Glomerular visceral epithelial cell (primary cell): ENCODE measurements at regions not wholly inside any gene's neighbourhood (a gene's known extent, or its start where the extent isn't known, plus 50 kb on each side); places are given as distances from the start of the nearest gene placed in this dataset.
A peak's percentile ranks its signal among the peaks of the same experiment; 100 is the strongest.
"Not testable (repeated sequence)": the region's sequence is repeated elsewhere in the genome, so short reads cannot be mapped to it uniquely, and the experiment has no call there.

ENCODE experiments used
- DNase-seq: peaks from one replicate; pipeline ENCODE4 v3.0.0-alpha.2; 2016; ENCODE audit errors: extremely low spot score

GRCh38 chr7:85891900-85892299 lies 705.0 kb upstream of the SEMA3D start:
- DNase-seq, result not testable (repeated sequence)

GRCh38 chr7:85890244-85890811 lies 703.5 kb upstream of the SEMA3D start:
- DNase-seq, result peak; percentile 28

- DNase-seq, result no peak
Measured at GRCh38 chr7:85887133-85887532, 700.3 kb upstream of the SEMA3D start.

GRCh38 chr7:85882335-85882734 lies 695.5 kb upstream of the SEMA3D start:
- DNase-seq, result no peak

- no peak for DNase-seq
Measured at GRCh38 chr7:85875398-85875797, 688.5 kb upstream of the SEMA3D start.

GRCh38 chr7:85866540-85866939 lies 679.7 kb upstream of the SEMA3D start:
- no peak for DNase-seq

- peak; percentile 39 for DNase-seq
Measured at GRCh38 chr7:85851571-85852193, 664.8 kb upstream of the SEMA3D start.

GRCh38 chr7:85850381-85850780 lies 663.5 kb upstream of the SEMA3D start:
- no peak for DNase-seq

GRCh38 chr7:85840554-85840953 lies 653.7 kb upstream of the SEMA3D start:
- DNase-seq, result no peak

- no peak for DNase-seq
Measured at GRCh38 chr7:85833066-85833465, 646.2 kb upstream of the SEMA3D start.

GRCh38 chr7:85830982-85831381 lies 644.1 kb upstream of the SEMA3D start:
- no peak for DNase-seq

- DNase-seq, result peak; percentile 9
Measured at GRCh38 chr7:85829817-85830432, 643.1 kb upstream of the SEMA3D start.

GRCh38 chr7:85829176-85829575 lies 642.3 kb upstream of the SEMA3D start:
- DNase-seq, result no peak

GRCh38 chr7:85828614-85829013 lies 641.8 kb upstream of the SEMA3D start:
- no peak for DNase-seq

- no peak for DNase-seq
Measured at GRCh38 chr7:85823396-85824080, 636.7 kb upstream of the SEMA3D start.

- DNase-seq, result no peak
Measured at GRCh38 chr7:85821926-85822325, 635.1 kb upstream of the SEMA3D start.

GRCh38 chr7:85820702-85821443 lies 634.0 kb upstream of the SEMA3D start:
- DNase-seq, result no peak

GRCh38 chr7:85815526-85815925 lies 628.7 kb upstream of the SEMA3D start:
- no peak for DNase-seq

- no peak for DNase-seq
Measured at GRCh38 chr7:85806321-85806720, 619.5 kb upstream of the SEMA3D start.

- no peak for DNase-seq
Measured at GRCh38 chr7:85805656-85806055, 618.8 kb upstream of the SEMA3D start.

- DNase-seq, result no peak
Measured at GRCh38 chr7:85805249-85805648, 618.4 kb upstream of the SEMA3D start.

GRCh38 chr7:85802211-85802610 lies 615.4 kb upstream of the SEMA3D start:
- DNase-seq, result no peak
